ENCODE measurements at regions not wholly inside any gene's neighbourhood (a gene's known extent, or its start where the extent isn't known, plus 50 kb on each side); places are given as distances from the start of the nearest gene placed in this dataset.

- Mint-ChIP-seq H3K4me3 (ENCODE audit: unreplicated experiment) (no peak overlapping the region), H3K9me3 (ENCODE audit: unreplicated experiment) (no peaks in the 10 kb centered on the region), H3K4me1 (ENCODE audit: insufficient read depth, unreplicated experiment) (no peaks in the 10 kb centered on the region), H3K27me3 (ENCODE audit: insufficient read depth, unreplicated experiment) (no peaks in the 10 kb centered on the region), H3K27ac (ENCODE audit: low read depth, unreplicated experiment) (no peak overlapping the region), H3K36me3 (ENCODE audit: insufficient read depth, unreplicated experiment) (peaks cover under 1% of the 10 kb centered on the region)
- DNase-seq (ENCODE audit: unreplicated experiment), result no peak
- intact Hi-C loops (cut with micrococcal nuclease), result loop anchor here (10.0 kb wide), 1 partner anchor 394 kb away; no protein-coding TSS in a partner anchor
- ChIA-PET POLR2A (no interaction called here), CTCF (no interaction called here)
- BruUV-seq (replicated peaks), result no TSS peak
- TF ChIP-seq CTCF (IDR thresholded peaks at IDR 0.05; ENCODE audit: unreplicated experiment), result no peak
Observed at GRCh38 chr1:55500601-55501000, 285.4 kb upstream of the USP24 start.

- no peak for TF ChIP-seq CTCF (IDR thresholded peaks at IDR 0.05; ENCODE audit: unreplicated experiment)
- no peaks in the 10 kb centered on the region for H3K9me3 Mint-ChIP-seq (ENCODE audit: unreplicated experiment)
- peak overlapping the region; percentile 37 for H3K27ac Mint-ChIP-seq (ENCODE audit: low read depth, unreplicated experiment)
- DNase-seq (ENCODE audit: unreplicated experiment), result no peak
- peaks cover 8% of the 10 kb centered on the region for H3K4me1 Mint-ChIP-seq (ENCODE audit: insufficient read depth, unreplicated experiment)
- no TSS peak for BruUV-seq (replicated peaks)
- no peak overlapping the region for H3K4me3 Mint-ChIP-seq (ENCODE audit: unreplicated experiment)
- H3K36me3 Mint-ChIP-seq (ENCODE audit: insufficient read depth, unreplicated experiment), result no peaks in the 10 kb centered on the region
- intact Hi-C loops (cut with micrococcal nuclease), result no loop called here
- POLR2A ChIA-PET, result no interaction called here
- H3K27me3 Mint-ChIP-seq (ENCODE audit: insufficient read depth, unreplicated experiment), result no peaks in the 10 kb centered on the region
- CTCF ChIA-PET, result interaction anchor here (0.5 to 0.6 kb wide), 3 partner anchors 11 to 1548 kb away, joined by 3 to 4 read pairs (median 4); no protein-coding TSS in a partner anchor
Observed at GRCh38 chr1:55490547-55490946, 275.4 kb upstream of the USP24 start.

DNA sequence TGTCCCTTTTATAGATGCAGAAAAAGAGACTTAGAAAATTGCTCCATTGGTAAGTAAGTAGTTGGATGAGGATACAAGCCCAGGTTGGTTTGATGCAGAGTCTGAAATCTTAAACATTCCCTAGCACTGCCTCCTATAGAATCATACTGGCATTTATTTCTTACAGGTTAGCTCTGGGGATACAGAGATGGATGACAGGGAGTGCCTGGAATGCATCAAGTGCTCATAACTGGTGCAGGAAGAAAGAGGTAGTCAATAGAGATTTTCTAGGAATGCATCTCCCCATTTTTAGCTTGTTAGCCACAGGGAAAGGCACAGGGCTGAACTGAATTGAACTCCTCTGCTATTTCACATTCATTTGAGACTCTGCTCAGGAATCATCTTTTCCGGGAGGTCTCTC is 269.0 kb upstream of the USP24 start:
- Mint-ChIP-seq H3K36me3 (ENCODE audit: insufficient read depth, unreplicated experiment) (no peaks in the 10 kb centered on the region), H3K9me3 (ENCODE audit: unreplicated experiment) (no peaks in the 10 kb centered on the region), H3K27ac (ENCODE audit: low read depth, unreplicated experiment) (no peak overlapping the region), H3K4me3 (ENCODE audit: unreplicated experiment) (no peak overlapping the region), H3K27me3 (ENCODE audit: insufficient read depth, unreplicated experiment) (no peaks in the 10 kb centered on the region), H3K4me1 (ENCODE audit: insufficient read depth, unreplicated experiment) (no peaks in the 10 kb centered on the region)
- CTCF ChIA-PET, result no interaction called here
- DNase-seq (ENCODE audit: unreplicated experiment), result no peak
- no TSS peak for BruUV-seq (replicated peaks)
- POLR2A ChIA-PET, result no interaction called here
- intact Hi-C loops (cut with micrococcal nuclease), result no loop called here
- no peak for TF ChIP-seq CTCF (IDR thresholded peaks at IDR 0.05; ENCODE audit: unreplicated experiment)

DNA sequence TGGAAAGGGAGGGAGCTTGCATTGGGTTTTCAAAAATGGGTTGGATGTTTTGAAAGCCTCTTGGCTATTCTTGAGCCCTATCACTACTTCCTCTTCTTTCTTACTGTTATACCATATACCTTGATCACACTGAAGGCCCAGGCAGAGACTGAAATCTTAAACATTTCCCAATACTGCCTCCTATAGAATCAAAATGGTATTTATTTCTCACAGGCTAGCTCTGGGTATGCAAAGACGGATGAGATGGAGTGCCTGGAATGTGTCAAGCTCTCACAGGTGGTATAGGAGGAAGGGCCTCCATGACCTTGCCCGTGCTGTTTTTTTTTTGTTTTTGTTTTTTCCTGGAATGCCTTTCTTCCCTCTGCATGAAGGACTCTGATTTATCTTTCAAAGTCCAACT is 268.4 kb upstream of the USP24 start:
- BruUV-seq (replicated peaks), result no TSS peak
- Mint-ChIP-seq H3K36me3 (ENCODE audit: insufficient read depth, unreplicated experiment) (no peaks in the 10 kb centered on the region), H3K27ac (ENCODE audit: low read depth, unreplicated experiment) (no peak overlapping the region), H3K4me1 (ENCODE audit: insufficient read depth, unreplicated experiment) (no peaks in the 10 kb centered on the region), H3K4me3 (ENCODE audit: unreplicated experiment) (no peak overlapping the region), H3K9me3 (ENCODE audit: unreplicated experiment) (no peaks in the 10 kb centered on the region), H3K27me3 (ENCODE audit: insufficient read depth, unreplicated experiment) (no peaks in the 10 kb centered on the region)
- ChIA-PET CTCF (interaction anchor here (0.7 kb wide), 1 partner anchor 1093 kb away, joined by 3 read pairs; no protein-coding TSS in a partner anchor), POLR2A (no interaction called here)
- intact Hi-C loops (cut with micrococcal nuclease), result no loop called here
- no peak for TF ChIP-seq CTCF (IDR thresholded peaks at IDR 0.05; ENCODE audit: unreplicated experiment)
- DNase-seq (ENCODE audit: unreplicated experiment), result no peak

All from MCF 10A (cell line).